ENCODE measurements at regions not wholly inside any gene's neighbourhood (a gene's known extent, or its start where the extent isn't known, plus 50 kb on each side); places are given as distances from the start of the nearest gene placed in this dataset.

- TF ChIP-seq CTCF (IDR thresholded peaks at IDR 0.05; ENCODE audit: low read depth, low read length, missing input control) (no peak), GABPA (IDR thresholded peaks at IDR 0.05 in 1 of 2, conservative IDR thresholded peaks at IDR 0.05 in 1 of 2) (no peak), RXRA (IDR thresholded peaks at IDR 0.05) (no peak), MAX (IDR thresholded peaks at IDR 0.05) (no peak), EGR1 (IDR thresholded peaks at IDR 0.05; ENCODE audit: low read depth in 2 of 2) (no peak), JUND (IDR thresholded peaks at IDR 0.05) (no peak), RAD21 (IDR thresholded peaks at IDR 0.05) (no peak), FOXA1 (IDR thresholded peaks at IDR 0.05) (no peak)
- TF ChIP-seq, protein P1, sequence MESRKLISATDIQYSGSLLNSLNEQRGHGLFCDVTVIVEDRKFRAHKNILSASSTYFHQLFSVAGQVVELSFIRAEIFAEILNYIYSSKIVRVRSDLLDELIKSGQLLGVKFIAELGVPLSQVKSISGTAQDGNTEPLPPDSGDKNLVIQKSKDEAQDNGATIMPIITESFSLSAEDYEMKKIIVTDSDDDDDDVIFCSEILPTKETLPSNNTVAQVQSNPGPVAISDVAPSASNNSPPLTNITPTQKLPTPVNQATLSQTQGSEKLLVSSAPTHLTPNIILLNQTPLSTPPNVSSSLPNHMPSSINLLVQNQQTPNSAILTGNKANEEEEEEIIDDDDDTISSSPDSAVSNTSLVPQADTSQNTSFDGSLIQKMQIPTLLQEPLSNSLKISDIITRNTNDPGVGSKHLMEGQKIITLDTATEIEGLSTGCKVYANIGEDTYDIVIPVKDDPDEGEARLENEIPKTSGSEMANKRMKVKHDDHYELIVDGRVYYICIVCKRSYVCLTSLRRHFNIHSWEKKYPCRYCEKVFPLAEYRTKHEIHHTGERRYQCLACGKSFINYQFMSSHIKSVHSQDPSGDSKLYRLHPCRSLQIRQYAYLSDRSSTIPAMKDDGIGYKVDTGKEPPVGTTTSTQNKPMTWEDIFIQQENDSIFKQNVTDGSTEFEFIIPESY (IDR thresholded peaks at IDR 0.05) = no peak
- TF ChIP-seq, protein P2, sequence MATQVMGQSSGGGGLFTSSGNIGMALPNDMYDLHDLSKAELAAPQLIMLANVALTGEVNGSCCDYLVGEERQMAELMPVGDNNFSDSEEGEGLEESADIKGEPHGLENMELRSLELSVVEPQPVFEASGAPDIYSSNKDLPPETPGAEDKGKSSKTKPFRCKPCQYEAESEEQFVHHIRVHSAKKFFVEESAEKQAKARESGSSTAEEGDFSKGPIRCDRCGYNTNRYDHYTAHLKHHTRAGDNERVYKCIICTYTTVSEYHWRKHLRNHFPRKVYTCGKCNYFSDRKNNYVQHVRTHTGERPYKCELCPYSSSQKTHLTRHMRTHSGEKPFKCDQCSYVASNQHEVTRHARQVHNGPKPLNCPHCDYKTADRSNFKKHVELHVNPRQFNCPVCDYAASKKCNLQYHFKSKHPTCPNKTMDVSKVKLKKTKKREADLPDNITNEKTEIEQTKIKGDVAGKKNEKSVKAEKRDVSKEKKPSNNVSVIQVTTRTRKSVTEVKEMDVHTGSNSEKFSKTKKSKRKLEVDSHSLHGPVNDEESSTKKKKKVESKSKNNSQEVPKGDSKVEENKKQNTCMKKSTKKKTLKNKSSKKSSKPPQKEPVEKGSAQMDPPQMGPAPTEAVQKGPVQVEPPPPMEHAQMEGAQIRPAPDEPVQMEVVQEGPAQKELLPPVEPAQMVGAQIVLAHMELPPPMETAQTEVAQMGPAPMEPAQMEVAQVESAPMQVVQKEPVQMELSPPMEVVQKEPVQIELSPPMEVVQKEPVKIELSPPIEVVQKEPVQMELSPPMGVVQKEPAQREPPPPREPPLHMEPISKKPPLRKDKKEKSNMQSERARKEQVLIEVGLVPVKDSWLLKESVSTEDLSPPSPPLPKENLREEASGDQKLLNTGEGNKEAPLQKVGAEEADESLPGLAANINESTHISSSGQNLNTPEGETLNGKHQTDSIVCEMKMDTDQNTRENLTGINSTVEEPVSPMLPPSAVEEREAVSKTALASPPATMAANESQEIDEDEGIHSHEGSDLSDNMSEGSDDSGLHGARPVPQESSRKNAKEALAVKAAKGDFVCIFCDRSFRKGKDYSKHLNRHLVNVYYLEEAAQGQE (IDR thresholded peaks at IDR 0.05) = no peak
- TF ChIP-seq, protein P3, sequence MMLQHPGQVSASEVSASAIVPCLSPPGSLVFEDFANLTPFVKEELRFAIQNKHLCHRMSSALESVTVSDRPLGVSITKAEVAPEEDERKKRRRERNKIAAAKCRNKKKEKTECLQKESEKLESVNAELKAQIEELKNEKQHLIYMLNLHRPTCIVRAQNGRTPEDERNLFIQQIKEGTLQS (IDR thresholded peaks at IDR 0.05) = no peak
Measured at GRCh38 chr11:103648054-103648453, 388.4 kb upstream of the DDI1 start.

Data from liver (tissue), 3 donors.